ENCODE measurements at regions not wholly inside any gene's neighbourhood (a gene's known extent, or its start where the extent isn't known, plus 50 kb on each side); places are given as distances from the start of the nearest gene placed in this dataset.
"Not testable (repeated sequence)": the region's sequence is repeated elsewhere in the genome, so short reads cannot be mapped to it uniquely, and the experiment has no call there.

DNA sequence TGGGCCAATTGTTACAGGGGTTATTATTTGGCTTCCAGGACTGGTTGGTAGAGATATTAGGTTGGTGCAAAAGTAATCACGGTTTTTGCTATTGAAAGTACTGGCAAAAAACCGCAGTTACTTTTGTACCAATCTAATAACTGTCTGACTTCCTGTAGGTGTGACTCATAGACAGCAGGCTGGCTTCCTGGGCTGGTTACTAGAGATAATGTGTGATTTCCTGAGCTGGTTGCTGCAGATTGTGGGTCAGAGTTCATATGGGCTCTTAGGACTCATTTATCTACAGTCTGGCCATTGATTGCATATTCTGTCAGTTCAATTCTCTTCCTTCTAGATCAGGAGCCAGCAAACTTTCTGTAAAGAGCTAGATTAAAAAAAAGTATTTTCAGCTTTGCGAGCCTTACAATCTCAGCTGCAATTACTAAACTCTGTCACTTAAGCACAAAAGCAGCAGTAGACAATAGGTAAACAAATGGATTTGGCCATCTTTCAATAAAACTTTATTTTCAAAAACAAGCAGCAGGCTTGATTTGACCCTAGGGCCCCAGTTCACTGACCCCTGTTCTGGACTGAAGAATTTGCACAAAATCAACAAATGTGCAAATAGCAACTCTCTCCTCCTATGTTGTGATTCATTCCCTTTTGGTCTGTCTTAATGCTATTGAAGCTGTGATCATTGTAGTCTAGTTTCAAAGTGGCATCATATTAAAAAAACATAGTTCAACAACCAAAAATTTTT lies 50.8 kb upstream of the BOD1L1 start:
- no peak for DNase-seq

DNA sequence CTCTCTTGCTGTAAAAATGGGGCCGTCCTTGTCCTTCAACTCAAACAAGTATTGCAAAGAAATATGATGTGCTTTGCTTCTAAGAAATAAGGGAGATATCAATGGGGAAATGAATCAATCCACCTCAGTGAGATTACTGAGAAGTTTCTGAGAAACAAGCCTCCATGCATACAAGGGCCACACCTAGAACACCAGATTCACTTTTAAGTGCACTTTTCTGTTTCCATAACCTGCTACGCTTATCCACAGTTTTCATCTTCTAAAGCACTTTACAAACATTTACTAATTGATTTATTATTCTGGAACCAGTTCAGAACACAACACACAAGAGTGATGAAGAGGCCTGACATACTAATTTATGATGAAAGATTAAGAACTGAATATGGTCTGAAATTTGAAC lies 54.0 kb upstream of the BOD1L1 start:
- no peak for DNase-seq

DNA sequence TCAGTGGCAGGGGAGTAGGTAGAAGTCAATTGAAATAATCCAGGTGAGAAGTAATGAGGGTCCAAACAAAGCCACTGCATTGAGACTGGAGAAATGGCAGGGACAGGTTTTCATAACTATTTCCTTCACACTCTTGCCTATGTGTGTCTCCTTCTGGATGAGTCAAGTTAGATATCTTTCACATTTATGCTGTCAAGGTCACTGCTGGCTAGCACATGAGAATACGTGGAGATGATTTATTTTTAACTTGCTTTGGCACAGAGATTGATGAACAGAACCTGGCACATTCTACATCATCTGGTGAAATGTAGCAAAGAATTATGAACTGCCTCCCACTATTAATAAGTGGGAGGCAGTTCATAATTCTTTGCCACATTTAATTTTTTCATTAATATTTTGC lies 66.7 kb upstream of the BOD1L1 start:
- no peak for DNase-seq

DNA sequence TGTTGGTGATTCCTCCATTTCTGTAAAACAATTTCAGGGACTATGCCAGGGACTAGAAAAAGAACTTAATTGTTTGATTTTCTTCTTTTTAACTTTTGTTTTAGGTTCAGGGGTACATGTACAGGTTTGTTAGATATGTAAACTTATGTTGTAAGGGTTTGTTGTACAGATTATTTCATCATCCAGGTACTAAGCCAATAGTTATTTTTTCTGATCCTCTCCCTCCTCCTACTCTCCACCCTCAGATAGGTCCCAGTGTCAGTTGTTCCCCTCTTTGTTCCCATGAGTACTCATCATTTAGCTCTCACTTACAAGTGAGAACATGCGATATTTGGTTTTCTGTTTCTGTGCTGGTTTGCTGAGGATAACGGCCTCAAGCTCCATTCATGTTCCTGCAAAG lies 70.8 kb upstream of the BOD1L1 start:
- DNase-seq = no peak

DNA sequence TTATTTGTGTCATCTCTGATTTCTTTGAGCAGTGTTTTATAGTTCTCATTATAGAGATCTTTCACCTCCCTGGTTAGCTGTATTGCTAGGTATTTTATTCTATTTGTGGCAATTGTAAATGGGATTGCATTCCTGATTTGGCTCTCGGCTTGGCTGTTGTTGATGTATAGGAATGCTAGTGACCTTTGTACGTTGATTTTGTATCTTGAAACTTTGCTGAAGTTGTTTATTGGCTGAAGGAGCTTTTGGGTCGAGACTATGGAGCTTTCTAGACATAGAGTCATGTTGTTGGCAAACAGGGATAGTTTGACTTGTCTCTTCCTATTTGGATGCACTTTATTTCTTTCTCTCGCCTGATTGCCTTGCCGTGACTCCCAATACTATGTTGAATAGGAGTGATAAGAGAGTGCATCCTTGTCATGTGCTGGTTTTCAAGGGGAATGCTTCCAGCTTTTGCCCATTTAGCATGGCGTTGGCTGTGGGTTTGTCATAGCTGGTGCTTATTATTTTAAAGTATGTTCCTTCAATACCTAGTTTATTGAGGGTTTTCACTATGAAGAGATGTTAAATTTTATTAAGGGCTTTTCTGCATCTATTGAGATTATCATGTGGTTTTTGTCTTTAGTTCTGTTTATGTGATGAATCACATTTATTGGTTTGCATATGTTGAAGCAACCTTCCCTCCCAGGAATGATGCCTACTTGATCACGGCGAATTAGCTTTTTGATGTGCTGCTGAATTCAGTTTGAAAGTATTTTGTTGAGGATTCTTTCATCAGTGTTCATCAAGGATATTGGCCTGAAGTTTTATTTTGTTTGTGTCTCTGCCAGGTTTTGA lies 72.7 kb upstream of the BOD1L1 start:
- no peak for DNase-seq

DNA sequence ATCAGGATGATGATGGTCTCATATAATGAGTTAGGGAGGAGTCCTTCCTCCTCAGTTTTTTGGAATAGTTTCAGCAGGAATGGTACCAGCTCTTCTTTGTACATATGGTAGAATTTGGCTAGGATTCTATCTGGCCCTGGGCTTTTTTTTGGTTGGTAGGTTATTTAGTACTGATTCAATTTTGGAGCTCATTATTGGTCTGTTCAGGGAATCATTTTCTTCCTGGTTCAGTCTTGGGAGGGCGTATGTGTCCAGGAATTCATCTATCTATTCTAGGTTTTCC lies 73.3 kb upstream of the BOD1L1 start:
- not testable (repeated sequence) for DNase-seq

DNA sequence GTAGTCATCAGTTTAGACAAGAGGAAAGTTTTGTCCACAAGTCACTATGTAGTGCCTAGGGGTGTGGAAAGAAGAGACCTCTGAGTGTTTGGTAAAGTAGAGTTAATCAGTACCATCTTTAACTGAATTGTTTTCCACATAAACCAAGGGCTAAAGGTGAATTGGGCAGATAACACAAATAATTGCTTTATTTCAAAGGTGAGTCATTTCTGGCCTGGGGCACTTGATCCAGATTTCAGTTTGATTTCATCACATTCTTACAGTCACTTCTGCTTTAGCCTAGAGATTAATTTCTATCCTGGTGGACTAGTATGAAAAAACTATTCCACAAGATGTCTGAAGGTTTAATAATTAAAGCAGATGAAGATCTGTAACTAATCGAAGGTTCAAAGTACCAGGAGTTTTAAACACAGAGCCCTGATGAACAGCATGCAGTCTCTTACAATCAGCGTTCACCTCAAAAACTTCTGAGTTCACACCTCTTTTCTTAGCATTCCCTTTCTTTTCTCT lies 74.5 kb upstream of the BOD1L1 start:
- DNase-seq = no peak

DNA sequence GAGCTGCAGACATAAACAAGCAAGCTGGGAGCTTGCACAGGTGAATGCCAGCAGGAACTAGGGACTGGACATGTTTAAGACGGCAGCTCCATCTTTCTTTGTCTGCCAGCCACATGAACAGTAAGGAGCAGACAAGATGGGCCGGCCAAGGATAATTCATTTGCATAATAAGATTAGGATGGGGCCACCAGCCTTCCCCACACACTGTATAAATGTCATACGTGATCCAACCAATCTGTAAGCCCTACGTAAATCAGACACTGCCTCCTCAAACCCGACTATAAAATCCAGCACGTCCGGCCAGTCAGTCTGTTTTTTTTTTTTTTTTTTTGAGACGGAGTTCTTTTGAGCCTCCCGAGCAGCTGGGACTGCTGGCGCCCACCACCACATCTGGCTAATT lies 75.6 kb upstream of the BOD1L1 start:
- DNase-seq = no peak

DNA sequence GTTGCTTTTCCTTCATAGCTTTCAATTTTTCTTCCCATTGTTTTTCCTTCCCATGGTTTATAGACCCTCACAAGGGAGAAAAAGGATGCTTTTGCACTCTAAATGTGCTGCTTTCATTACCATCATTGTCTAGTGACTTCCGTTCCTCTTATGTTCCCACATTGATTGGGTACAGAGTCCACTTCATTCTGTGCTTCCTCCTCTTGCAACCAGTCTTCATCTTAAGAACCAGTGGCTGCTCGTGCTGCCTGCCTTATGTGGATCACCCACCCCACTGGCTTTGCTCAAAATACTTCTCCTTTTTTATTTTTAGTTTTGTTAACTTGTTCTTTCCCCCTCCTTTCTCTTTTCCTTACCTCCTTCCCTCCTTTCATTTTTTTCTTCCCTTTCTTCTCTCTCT lies 76.5 kb upstream of the BOD1L1 start:
- DNase-seq = no peak

DNA sequence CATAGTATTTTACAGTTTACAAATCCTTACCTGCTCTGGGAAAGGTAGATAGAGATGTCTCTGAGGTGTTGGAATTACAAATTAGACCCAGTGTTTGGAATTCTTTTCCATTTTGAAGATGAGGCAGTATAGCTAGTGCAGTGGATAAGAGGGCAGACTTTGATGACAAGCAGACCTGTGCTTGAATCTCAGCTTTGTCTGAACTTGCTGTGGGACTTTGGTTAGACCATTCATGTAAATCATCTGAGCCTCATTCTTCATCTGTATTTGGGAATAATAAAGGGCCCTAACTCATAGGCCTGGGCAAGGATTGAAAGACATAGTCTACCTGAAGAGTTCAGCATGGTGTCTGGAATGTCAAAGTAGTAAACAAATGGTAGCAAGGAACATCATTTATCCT lies 77.2 kb upstream of the BOD1L1 start:
- no peak for DNase-seq

DNA sequence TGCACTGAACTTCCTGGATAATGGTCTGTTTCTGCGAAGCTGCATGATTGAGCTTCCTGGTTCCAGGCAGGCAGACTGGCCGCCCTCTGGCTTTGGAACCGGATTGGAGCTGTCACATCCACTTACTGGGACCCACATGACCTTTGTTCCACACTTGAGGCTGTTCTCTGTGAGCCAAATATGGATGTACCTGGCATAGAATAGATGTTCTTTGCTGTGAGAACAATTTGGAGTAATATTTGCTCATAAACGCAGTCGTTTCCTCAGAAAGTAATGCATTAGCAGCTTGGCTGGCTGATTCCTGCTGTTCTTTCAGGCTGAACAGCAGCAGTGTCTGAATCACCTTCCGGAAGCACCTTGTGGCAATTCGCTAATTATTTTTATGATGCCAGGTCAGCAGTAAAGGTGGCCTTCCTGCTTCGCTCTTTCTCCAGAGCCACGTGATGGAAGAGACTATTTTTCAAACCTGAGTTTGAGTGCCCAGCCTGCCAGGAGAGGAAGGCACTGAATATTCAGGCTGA lies 78.1 kb upstream of the BOD1L1 start:
- DNase-seq = peak; percentile 73

DNA sequence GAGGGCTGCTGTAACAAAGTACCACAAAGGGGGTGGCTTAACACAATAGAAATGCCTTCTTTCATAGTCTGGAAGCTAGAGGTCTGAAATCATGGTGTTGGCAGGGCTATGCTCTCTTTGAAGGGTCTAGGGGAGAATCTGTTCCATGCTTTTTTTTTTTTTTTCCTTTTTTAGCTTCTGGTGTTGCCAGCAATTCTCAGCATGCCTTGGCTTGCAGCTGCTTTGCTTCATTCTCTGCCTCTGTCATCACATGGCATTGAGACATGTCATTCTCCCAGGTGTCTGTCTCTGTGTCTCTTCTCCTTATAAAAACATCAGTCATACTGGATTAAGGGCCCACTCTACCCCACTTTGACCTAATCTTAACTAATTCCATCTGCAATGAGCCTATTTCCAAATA lies 78.6 kb upstream of the BOD1L1 start:
- DNase-seq = no peak

DNA sequence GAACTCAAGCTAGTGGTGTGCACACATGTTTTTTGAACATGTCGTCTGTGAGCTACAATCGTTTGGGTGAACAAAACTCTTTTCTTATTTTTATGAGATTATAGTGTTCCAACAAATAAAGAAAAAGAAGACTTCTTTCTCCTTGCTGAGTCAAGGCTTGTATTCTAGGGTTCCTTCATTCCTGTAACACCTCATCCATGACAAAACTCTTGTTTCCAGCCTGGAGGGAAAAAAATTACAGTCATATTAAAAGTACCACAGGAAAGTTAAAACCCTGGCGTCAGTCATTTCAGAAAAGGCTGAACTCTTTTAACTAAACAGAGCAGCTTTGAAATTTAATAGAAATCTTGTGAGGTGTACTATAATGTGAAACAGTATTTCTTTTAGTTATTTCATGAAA lies 79.2 kb upstream of the BOD1L1 start:
- DNase-seq = no peak

DNA sequence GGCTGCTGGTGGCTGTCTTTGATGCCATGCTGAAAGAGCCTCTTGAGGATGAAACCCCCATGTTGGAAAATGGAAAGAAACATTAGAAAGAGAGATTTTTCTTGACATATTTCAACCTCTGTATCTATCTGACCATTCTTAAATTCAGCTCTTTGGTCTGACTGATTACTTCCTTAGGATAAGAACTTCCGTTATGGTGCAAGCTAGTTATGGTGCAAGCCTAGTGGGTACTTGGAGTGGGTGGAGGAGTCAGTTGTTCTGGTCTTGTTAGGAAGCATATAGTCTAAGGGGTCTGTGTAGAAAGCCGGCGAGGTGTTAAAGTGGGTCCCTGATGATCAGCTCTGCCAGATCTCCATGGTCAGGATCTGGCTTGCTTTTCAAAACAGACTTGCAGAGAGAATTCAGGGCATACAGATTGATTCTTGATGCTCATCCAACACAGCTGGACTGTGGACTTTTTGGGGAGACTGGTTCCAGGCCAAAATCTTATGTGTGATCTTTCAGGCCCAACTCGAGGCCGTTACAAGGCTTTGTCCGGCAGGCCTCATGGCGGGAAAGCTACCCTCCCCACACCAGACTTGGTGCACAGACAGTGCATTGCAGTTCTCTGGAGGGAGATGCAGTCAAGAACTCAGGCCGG lies 82.8 kb upstream of the BOD1L1 start:
- DNase-seq = no peak

DNA sequence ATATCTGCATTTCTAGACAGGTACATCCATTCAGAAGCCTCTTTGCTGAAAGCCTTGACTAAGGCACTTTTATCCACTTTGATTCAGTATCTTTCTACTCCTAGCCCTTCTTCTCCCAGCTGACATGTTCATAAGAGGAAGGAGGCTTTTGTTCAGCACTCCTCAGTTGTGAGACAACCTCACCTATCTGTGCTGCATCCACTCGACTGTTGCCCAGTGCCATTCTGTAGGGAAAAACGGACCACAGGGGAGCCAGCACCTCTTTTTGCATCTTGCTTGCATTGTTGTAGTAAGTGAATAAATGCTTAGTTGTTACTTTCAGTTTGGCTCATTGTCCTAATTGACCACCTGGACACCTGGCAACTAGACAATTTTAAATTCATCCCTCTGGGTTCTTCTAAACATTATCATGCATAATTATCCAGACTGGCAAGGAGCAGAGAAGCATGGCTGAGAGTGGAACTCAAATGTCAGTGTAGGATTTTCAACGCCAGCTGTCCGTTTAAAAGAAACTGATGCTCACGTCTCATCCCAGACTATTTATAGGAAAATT lies 83.8 kb upstream of the BOD1L1 start:
- no peak for DNase-seq

DNA sequence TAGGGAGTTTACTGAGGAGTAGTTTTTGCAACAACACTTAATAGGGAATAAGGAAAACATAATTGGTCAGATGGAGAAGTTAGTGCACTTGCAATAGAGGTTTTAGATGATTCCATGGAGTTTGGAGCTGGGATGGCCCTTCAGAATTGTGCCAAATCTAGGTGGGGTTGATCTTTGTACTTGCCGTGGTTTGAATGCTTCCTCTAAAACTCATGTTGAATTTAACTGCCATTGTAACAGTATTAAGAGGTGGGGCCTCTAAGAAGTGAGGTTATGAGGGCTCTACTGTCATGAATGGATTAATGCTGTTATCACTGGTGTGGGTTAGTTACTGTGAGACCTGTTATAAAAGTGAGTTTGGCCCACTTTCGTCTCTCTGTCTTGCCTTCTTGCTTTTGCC lies 94.4 kb upstream of the BOD1L1 start:
- DNase-seq = no peak

DNA sequence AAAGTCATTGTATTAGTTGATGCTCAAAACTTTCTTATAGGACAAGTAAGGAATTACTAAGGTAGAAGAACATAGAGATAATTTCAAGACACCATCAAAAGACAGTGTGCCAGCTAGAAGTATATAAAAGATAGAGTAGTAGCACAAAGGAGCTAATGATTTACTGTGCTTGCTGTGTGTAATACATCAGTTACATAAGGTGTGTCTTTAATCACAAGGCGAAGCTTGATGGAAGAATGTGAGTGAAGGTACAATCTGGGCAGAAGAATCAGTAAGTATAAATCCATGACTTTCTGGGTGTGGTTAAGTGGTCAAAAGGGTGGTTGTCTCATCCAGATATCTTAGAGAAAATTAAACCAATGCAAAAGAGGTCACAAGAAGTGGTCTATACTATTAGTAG lies 95.1 kb upstream of the BOD1L1 start:
- DNase-seq = no peak

DNA sequence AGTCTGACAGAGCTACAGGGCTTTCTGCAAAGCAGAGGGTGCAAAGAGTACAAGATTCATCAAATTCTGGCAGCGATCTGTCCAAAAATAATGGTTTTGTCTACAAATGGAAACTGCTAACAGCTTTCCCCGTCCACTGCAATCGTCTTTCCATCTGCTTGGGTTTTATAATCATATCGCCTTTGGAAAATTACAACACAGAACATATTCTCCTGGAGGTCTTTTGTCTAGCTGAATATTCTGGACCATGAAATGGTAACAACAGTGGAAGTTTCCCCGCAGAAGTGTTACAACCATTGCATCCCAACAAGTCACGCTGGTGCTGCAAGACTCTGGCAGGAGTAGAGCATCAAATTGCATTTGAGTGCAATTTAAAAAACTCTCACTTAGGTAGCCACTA lies 101.2 kb upstream of the BOD1L1 start:
- DNase-seq = no peak

DNA sequence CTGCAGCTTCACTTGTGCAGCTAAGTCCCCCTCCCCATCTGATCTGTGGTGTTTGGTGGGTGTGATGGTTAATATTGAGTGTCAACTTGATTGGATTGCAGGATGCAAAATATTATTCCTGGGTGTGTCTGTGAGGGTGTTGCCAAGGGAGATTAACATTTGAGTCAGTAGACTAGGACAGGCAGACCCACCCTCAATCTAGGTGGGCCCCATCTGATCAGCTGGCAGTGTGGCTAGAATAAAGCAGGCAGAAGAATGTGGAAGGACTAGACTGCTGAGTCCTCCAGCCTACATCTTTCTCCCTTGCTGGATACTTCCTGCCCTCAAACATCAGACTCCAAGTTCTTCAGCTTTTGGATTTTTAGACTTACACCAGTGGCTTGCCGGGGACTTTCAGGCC lies 103.5 kb upstream of the BOD1L1 start:
- DNase-seq = no peak

DNA sequence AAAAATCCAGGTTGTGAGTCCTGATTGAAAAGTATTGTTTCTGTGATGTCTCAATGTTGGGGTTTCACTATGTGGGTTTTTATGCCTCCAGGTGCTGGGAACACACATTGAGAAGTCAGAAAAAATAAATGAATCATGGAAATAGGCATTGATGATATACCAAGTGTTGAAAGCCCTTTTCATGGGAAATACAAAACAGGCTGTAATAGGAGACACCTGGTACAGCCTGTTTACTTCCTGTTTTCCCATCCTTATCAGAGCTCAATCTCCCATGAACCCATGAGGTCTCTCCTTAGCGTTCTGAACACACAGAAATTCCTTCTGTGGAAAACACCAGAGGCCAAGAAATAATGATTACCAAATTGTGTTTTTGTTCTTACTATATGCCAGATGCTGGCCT lies 106.3 kb upstream of the BOD1L1 start:
- DNase-seq = no peak

DNA sequence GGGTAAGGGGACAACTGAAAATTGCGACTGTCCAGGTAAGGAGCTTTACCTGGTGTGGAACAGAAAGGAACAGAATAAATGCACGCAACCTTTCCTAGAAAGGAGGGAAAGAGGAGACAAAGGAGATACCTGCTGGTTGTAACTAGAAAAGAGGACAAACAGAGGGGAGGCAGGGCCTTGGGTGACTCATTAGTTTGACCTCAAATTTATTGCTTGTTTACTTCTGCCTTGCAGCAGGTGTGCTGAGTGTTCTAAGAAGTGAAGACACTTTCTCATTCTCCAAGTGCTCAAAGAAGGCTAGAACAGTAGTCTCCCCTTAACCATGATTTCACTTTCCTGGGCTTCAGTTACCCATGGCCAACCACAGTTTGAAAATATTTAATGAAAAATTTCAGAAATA lies 123.1 kb upstream of the BOD1L1 start:
- DNase-seq = no peak

DNA sequence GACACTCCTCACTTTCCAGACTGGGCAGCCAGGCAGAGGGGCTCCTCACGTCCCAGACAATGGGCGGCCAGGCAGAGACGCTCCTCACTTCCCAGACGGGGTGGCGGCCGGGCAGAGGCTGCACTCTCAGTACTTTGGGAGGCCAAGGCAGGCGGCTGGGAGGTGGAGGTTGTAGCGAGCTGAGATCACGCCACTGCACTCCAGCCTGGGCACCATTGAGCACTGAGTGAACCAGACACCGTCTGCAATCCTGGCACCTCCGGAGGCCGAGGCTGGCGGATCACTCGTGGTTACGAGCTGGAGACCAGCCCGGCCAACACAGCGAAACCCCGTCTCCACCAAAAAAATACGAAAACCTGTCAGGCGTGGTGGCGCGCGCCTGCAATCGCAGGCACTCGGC lies 134.1 kb upstream of the BOD1L1 start:
- not testable (repeated sequence) for DNase-seq

DNA sequence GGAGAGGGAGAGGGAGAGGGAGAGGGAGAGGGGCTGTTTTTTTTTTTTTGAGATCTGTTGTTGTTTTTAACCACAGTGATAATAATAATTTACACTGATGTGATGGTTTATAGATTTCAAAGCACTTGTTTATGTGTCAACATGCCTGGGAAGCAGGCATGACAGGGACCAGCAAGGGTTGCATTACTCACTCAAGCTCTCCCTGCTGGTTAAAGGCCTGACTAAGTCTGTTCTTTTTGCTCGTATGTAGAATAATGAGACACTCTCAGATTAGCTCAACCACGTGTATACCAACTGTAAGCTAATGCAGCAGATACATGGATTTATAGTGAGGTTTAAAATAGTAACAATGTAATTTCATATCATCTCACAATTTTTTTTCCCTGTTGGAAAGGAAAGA lies 134.6 kb upstream of the BOD1L1 start:
- DNase-seq = no peak

DNA sequence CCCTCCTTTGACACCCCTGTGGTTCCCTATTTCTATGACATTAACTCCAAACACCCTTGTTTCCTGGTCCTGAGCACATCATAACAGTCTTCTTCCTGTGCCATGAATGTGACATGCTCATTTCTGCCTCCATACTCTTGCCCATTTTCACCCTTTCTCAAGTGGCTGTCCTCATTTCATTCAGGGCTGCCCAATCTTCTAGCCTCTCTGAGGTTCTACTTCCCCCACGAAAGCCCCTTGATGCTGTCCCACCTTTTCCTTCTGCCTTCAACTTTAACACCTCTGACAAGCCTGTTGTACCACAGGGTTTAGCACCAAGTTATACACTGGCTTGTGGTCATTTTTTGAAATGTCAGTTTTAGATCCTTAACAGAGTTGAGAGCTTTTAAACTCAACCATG lies 136.2 kb upstream of the BOD1L1 start:
- no peak for DNase-seq

Measured in NCI-H1092 (cell line).